Hematopoietic multipotent progenitor cell treated with erythropoietin and hydrocortisone succinate and interleukin-3 and kit ligand, for 15 days (in vitro differentiated cells): ENCODE measurements at regions not wholly inside any gene's neighbourhood (a gene's known extent, or its start where the extent isn't known, plus 50 kb on each side); places are given as distances from the start of the nearest gene placed in this dataset.
"Not testable (repeated sequence)": the region's sequence is repeated elsewhere in the genome, so short reads cannot be mapped to it uniquely, and the experiment has no call there.

ENCODE experiments used
- DNase-seq: peaks from one replicate; pipeline ENCODE4 v3.0.0-alpha.2; 2015; ENCODE audit warnings: low spot score

GRCh38 chr9:36521148-36521547, 51.5 kb upstream of the MELK start:
- DNase-seq: no peak

DNA sequence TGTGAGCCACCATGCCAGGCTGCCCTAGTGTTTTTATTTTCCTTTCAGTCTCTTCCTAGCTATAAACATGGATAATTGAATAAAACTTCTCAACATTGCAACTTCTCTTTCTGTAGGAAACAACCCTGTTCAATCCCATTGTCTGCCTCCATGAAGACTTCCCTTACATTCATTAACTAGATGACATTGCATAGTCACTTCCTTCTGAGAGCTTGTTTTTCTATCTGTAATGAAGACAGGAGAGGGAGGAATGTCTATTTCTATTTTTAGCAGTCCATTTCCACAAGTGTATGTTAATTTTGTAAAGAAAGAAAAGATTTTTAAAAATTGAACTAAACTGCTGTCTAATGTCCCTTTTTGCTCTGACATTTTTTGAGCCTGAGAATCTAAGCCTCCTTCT, 55.6 kb upstream of the MELK start:
- no peak for DNase-seq

DNA sequence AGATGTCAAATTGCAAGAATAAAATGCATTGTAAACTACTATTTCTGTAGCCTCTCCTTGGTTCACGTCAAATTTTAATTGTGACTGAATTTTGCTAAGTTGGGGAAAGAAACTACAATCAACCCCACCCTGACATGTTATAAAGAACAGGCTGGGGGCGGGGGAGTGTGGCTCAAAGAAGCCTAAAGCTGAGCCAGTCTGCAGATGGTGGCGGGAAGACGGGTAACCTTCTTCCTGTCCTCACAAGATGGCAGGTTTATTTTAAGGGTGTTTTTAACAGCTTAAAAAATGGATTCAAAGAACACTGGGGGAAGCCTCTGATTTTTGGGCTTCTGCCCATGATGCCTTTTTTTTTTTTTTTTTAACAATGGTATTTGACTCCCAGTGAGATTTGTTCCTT, 68.5 kb upstream of the MELK start:
- DNase-seq: no peak

GRCh38 chr9:36503172-36504088, 69.3 kb upstream of the MELK start:
- DNase-seq: peak; percentile 14

GRCh38 chr9:36501727-36502126, 71.0 kb upstream of the MELK start:
- no peak for DNase-seq

GRCh38 chr9:36500931-36501330, 71.8 kb upstream of the MELK start:
- not testable (repeated sequence) for DNase-seq

GRCh38 chr9:36499174-36499890, 73.4 kb upstream of the MELK start:
- DNase-seq: no peak

- DNase-seq: not testable (repeated sequence)
These were observed 79.1 kb upstream of the MELK start for GRCh38 chr9:36493564-36493963.

GRCh38 chr9:36492865-36493264, 79.8 kb upstream of the MELK start:
- no peak for DNase-seq

- DNase-seq: no peak
These were observed 83.2 kb upstream of the MELK start for GRCh38 chr9:36489453-36489852.

GRCh38 chr9:36488389-36488756, 84.3 kb upstream of the MELK start:
- DNase-seq: no peak

DNA sequence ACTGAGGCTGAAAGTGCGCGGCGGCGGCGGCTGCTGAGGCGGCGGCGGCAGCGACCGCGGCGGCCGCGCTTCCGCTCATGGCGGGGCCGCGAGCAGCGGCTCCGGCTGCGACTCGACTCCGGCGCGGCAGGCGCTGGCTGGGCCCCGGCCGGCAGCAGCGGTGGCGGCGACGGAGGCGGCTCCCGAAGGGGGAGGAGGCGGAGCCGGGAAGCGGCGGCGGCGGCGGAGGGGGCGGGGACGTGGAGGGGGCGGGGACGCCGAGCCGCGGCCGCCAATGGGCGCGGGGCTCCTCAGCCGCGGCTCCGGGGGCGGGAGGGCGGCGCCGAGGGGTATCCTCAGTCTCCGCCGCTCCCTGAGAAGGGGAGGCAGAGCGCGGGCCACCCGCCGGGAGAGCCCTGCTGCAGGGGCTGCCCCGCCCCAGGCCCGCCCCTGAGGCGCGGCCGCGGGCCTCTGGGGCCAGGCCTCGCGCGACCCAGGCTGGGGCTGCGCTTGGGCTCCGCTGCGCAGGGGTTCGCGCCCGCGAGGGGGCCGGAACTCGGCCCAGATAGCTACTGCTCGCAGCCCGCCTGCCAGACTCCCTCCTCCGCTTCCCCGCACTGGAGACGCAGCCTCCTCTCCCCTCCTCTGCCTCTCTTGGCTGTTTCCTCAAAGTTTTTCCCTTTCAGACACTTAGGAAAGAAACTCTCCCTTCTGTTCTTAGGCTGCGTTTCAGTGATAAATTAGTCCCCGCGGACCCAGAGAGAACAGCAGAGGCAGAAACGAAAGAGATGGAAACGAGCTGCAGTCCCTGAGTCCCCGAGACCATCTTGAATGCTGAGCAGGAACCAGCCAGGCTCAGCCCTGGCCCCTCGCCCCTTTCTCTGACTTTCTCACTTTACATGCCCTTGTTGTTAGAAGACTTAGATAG, 85.0 kb upstream of the MELK start:
- DNase-seq: peak; percentile 86

DNA sequence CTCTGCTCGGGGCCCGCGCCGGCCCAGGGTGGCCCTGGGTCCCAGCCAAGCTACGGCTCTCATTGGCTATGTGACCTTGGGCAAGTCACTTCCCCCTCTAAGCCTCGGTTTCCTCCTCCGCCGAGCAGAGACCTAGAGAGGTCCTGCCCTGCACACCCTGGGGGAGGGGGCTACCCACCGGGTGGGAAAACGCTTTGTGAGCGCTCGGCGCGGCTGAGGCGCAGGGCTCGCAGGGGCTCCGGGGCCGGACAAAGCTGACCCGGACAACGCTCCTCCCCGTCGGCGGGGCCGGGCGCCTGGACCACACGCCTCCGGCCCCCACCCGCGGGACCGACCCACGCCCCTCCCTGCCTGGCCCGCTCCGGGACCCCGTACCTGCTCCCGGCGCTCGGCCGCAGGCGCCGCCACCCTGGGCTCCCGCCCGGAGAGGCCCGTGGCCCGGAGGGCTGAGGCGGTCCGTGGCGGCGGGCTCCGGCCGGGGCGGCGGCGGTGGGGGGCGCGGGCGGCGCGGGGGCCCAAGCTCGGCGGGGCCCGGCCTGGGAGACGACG, 85.7 kb upstream of the MELK start:
- DNase-seq: no peak

GRCh38 chr9:36486329-36486932, 86.3 kb upstream of the MELK start:
- peak; percentile 13 for DNase-seq

- no peak for DNase-seq
These were observed 85.7 kb upstream of the RNF38 start for GRCh38 chr9:36485647-36486328.

DNA sequence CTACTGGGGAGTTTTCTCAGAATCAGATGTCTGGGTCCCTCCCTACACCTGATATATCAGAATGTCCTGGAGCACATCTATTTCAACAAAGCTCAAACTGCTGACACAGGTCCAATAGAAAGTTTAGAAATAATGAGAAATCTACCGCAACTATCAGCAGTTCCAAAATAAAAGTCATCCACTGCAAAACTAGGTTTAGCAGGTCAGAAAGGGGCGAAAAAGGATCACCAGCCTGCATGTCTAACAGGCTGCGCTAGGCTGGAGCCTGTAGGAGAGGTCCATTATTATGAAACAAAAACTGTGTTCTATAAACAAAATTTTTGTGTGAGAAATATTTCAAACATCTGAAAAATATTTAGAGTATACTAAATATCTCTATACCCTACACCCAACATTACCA, 84.1 kb upstream of the RNF38 start:
- no peak for DNase-seq

GRCh38 chr9:36479101-36479500, 79.0 kb upstream of the RNF38 start:
- DNase-seq: no peak

- no peak for DNase-seq
These were observed 71.3 kb upstream of the RNF38 start for GRCh38 chr9:36471359-36471758.

DNA sequence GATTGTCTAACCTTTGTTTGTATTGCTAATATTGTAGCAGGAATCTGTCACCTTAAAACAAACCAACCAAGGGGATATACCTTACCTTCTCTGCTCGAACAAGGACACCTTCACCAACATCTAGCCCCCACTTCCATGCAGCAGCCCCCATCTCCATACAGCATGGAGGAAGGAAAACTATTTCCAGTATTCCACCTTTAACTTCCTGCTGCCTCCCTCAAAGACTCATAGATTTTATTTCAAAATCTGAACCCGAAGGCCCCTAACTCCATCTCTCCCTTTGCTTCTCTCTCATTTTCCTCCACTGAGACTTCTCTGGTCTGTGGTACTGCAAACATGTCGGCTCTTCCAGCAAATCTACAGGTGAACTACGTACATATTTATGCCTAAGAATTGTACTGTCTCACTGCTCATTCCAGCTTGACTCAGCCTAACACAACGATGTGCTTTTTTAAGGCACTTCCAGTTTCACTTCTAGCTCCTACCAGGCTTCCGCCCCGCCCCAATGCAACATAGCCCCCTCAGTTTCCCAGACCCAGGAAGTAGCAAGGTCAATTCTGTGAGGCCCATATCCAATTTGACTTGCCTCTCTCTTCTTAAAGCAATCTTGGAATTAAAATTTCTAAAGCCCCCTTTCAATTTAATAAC, 70.7 kb upstream of the RNF38 start:
- DNase-seq: peak; percentile 60

DNA sequence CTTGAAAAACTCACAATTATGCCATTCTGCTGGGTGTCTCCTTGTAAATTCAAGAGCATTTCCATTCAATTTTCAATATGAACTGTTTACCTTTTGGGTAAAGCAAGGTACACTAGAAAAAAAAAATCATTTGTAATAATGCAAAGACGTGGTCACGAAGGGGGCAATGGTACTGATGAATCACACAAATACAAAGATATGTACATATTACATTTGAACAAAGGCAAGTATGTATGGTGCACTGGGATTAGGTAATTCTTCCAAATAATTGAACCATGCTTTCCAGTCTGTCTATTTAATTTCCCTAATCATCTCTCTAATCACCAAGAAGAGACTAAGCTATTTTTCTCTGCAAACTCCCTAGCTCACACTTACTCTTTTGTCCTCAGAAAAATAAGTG, 63.4 kb upstream of the RNF38 start:
- no peak for DNase-seq

GRCh38 chr9:36462245-36462644, 62.2 kb upstream of the RNF38 start:
- DNase-seq: no peak
